SU-DHL-6 (cell line): ENCODE measurements at regions not wholly inside any gene's neighbourhood (a gene's known extent, or its start where the extent isn't known, plus 50 kb on each side); places are given as distances from the start of the nearest gene placed in this dataset.

Experiments used
- H2AFZ ChIP-seq: fragments of 200-600 bp; sonication (generic); 2 replicates; pipeline ENCODE4 v1.6.1; 2014; ENCODE audit warnings: low read depth, mild to moderate bottlenecking, moderate library complexity, mixed read lengths, antibody characterized with exemption, low read length; ENCODE audit not compliant: severe bottlenecking
- H3F3A ChIP-seq: fragments of 200-600 bp; shearing (Covaris generic); 2 replicates; pipeline ENCODE4 v1.6.0; 2016; ENCODE audit warnings: antibody characterized with exemption, mild to moderate bottlenecking; ENCODE audit not compliant: insufficient read depth
- H3K27ac ChIP-seq: fragments of 200-600 bp; sonication (generic); 2 replicates; pipeline ENCODE4 v1.5.1; 2016; ENCODE audit warnings: low read depth, mild to moderate bottlenecking, low read length, moderate library complexity, mixed read lengths
- H3K27me3 ChIP-seq: fragments of 200-600 bp; sonication (generic), shearing (Covaris generic); 2 replicates; pipeline ENCODE4 v1.6.0; 2014; ENCODE audit warnings: mild to moderate bottlenecking, low read length
- H3K36me3 ChIP-seq: fragments of 200-600 bp; sonication (generic); 2 replicates; pipeline ENCODE4 v1.6.1; 2014; ENCODE audit warnings: mild to moderate bottlenecking, low read length, mixed read lengths
- H3K4me2 ChIP-seq: fragments of 300-600, 200-600 bp; shearing (Covaris generic), sonication (generic); 2 replicates; pipeline ENCODE4 v1.6.0; 2014; ENCODE audit warnings: low read length, low read depth, mild to moderate bottlenecking; ENCODE audit not compliant: poor library complexity, severe bottlenecking
- H3K4me3 ChIP-seq: fragments of 200-600 bp; sonication (generic); 2 replicates; pipeline ENCODE4 v1.5.1; 2014; ENCODE audit warnings: antibody characterized with exemption, low read length, mild to moderate bottlenecking, mixed read lengths; ENCODE audit not compliant: insufficient read depth, poor library complexity, severe bottlenecking
- H3K79me2 ChIP-seq: fragments of 200-600 bp; sonication (generic); 2 replicates; pipeline ENCODE4 v1.6.1; 2014; ENCODE audit warnings: mild to moderate bottlenecking, low read length, moderate library complexity; ENCODE audit not compliant: insufficient read depth
- H3K9ac ChIP-seq: fragments of 200-600 bp; sonication (generic); 2 replicates; pipeline ENCODE4 v1.7.0; 2014; ENCODE audit warnings: mild to moderate bottlenecking, low read length
- H3K9me2 ChIP-seq: fragments of 200-600 bp; sonication (generic); replicated peaks from 2 replicates; pipeline ENCODE4 v1.6.1; 2014; ENCODE audit warnings: low read length; ENCODE audit not compliant: insufficient read depth
- H3K9me3 ChIP-seq: fragments of 200-600 bp; sonication (generic); 2 replicates; pipeline ENCODE4 v1.6.1; 2014; ENCODE audit warnings: low read length, mixed read lengths; ENCODE audit not compliant: insufficient read depth
- H4K20me1 ChIP-seq: fragments of 200-600 bp; sonication (generic); 2 replicates; pipeline ENCODE4 v1.6.1; 2014; ENCODE audit warnings: low read depth, mild to moderate bottlenecking, antibody characterized with exemption, low read length, moderate library complexity, mixed read lengths
- CTCF ChIP-seq: fragments of 200-600 bp; sonication (generic); IDR thresholded peaks from one replicate; pipeline ENCODE4 v1.5.1; 2017; ENCODE audit warnings: antibody characterized with exemption, mild to moderate bottlenecking, low read length, moderate library complexity; ENCODE audit not compliant: insufficient read depth, poor library complexity, severe bottlenecking
- EZH2phosphoT487 ChIP-seq: fragments of 200-600 bp; sonication (generic), shearing (Covaris generic); conservative IDR thresholded peaks from 2 replicates; pipeline ENCODE4 v1.6.1; 2018; ENCODE audit warnings: mild to moderate bottlenecking, antibody characterized with exemption, low read length, moderate library complexity, mixed read lengths

- no peaks in the 10 kb centered on the region for H3K27me3 ChIP-seq
- H3K9me2 ChIP-seq = no peaks in the 10 kb centered on the region
- H3K4me3 ChIP-seq = no peak overlapping the region
- H3K9ac ChIP-seq = no peak overlapping the region
- H3K4me2 ChIP-seq = no peak overlapping the region
- no peaks in the 10 kb centered on the region for H3K9me3 ChIP-seq
- no peak overlapping the region for H2AFZ ChIP-seq
- no peak for TF ChIP-seq EZH2phosphoT487
- TF ChIP-seq CTCF = no peak
- H3K36me3 ChIP-seq = no peaks in the 10 kb centered on the region
- H4K20me1 ChIP-seq = no peaks in the 10 kb centered on the region
- H3K27ac ChIP-seq = no peak overlapping the region
- no peaks in the 10 kb centered on the region for H3F3A ChIP-seq
- H3K79me2 ChIP-seq = no peaks in the 10 kb centered on the region
These were observed 144.1 kb upstream of the PRICKLE2 start for GRCh38 chr3:64369390-64369789.

- Histone ChIP-seq H3K4me2 (no peak overlapping the region), H3K36me3 (no peaks in the 10 kb centered on the region), H3K27me3 (no peaks in the 10 kb centered on the region), H3K79me2 (no peaks in the 10 kb centered on the region), H2AFZ (no peak overlapping the region), H3K27ac (no peak overlapping the region), H3F3A (no peaks in the 10 kb centered on the region), H3K9ac (no peak overlapping the region), H4K20me1 (no peaks in the 10 kb centered on the region), H3K9me3 (no peaks in the 10 kb centered on the region), H3K9me2 (no peaks in the 10 kb centered on the region), H3K4me3 (no peak overlapping the region)
- TF ChIP-seq EZH2phosphoT487 (no peak), CTCF (no peak)
These were observed 143.2 kb upstream of the PRICKLE2 start for GRCh38 chr3:64368257-64369020.

- H4K20me1 ChIP-seq = no peaks in the 10 kb centered on the region
- H3K36me3 ChIP-seq = no peaks in the 10 kb centered on the region
- no peak overlapping the region for H3K4me2 ChIP-seq
- H3K79me2 ChIP-seq = no peaks in the 10 kb centered on the region
- H3K9me3 ChIP-seq = no peaks in the 10 kb centered on the region
- no peak overlapping the region for H3K9ac ChIP-seq
- no peaks in the 10 kb centered on the region for H3K27me3 ChIP-seq
- H3F3A ChIP-seq = no peaks in the 10 kb centered on the region
- H3K4me3 ChIP-seq = no peak overlapping the region
- H3K9me2 ChIP-seq = no peaks in the 10 kb centered on the region
- no peak overlapping the region for H3K27ac ChIP-seq
- TF ChIP-seq EZH2phosphoT487 (no peak), CTCF (no peak)
- H2AFZ ChIP-seq = no peak overlapping the region
These were observed 140.6 kb upstream of the PRICKLE2 start for GRCh38 chr3:64365877-64366276.
